Fibroblast of lung (primary cell): ENCODE measurements at regions not wholly inside any gene's neighbourhood (a gene's known extent, or its start where the extent isn't known, plus 50 kb on each side); places are given as distances from the start of the nearest gene placed in this dataset.

Experiments used
- DNase-seq, 2 donors: peaks; one replicate each; pipeline versions ENCODE4 v3.0.0 to v3.0.0-alpha.2; 2010; ENCODE audit warnings: low read depth in 2 of 2
- H2AFZ ChIP-seq: 2 replicates; pipeline ENCODE4 v1.5.1; 2012; ENCODE audit warnings: low read length, control low read depth, inconsistent platforms
- H3K27ac ChIP-seq: 2 replicates; pipeline ENCODE4 v1.5.1; 2011; ENCODE audit warnings: low read length, control low read depth; ENCODE audit not compliant: insufficient read depth
- H3K27me3 ChIP-seq: 2 replicates; pipeline ENCODE4 v1.5.1; 2011; ENCODE audit warnings: mild to moderate bottlenecking, low read length; ENCODE audit not compliant: control insufficient read depth, insufficient read depth
- H3K36me3 ChIP-seq: 2 replicates; pipeline ENCODE4 v1.5.1; 2011; ENCODE audit warnings: low read length; ENCODE audit not compliant: control insufficient read depth, insufficient read depth
- H3K4me1 ChIP-seq: 2 replicates; pipeline ENCODE4 v1.5.1; 2011; ENCODE audit warnings: low read length; ENCODE audit not compliant: control insufficient read depth, insufficient read depth; ENCODE audit errors: extremely low read depth
- H3K4me2 ChIP-seq: 2 replicates; pipeline ENCODE4 v1.5.1; 2011; ENCODE audit warnings: low read length, control low read depth; ENCODE audit not compliant: insufficient read depth; ENCODE audit errors: extremely low read depth
- H3K4me3 ChIP-seq, 4 experiments: fragments of 200-600 bp in 1 of 4; sonication (generic) in 1 of 4; replicated peaks in 1 of 4; 2 replicates each; pipeline ENCODE4 v1.5.1; 2011 to 2016; ENCODE audit warnings: low read length in 4 of 4, low read depth in 3 of 4, mild to moderate bottlenecking in 3 of 4, control low read depth in 2 of 4, inconsistent platforms in 1 of 4, mixed read lengths in 1 of 4; ENCODE audit not compliant: insufficient read depth in 1 of 4; ENCODE audit errors: control extremely low read depth in 1 of 4
- H3K79me2 ChIP-seq: 2 replicates; pipeline ENCODE4 v1.5.1; 2012; ENCODE audit warnings: mild to moderate bottlenecking, low read length, inconsistent platforms; ENCODE audit not compliant: control insufficient read depth, insufficient read depth
- H3K9ac ChIP-seq: 2 replicates; pipeline ENCODE4 v1.5.1; 2011; ENCODE audit warnings: mild to moderate bottlenecking, low read length, control low read depth; ENCODE audit not compliant: insufficient read depth
- H3K9me3 ChIP-seq: 2 replicates; pipeline ENCODE4 v1.5.1; 2012; ENCODE audit warnings: low read depth, low read length; ENCODE audit not compliant: control insufficient read depth, insufficient read depth
- H4K20me1 ChIP-seq: 2 replicates; pipeline ENCODE4 v1.5.1; 2011; ENCODE audit warnings: low read length; ENCODE audit not compliant: control insufficient read depth, insufficient read depth; ENCODE audit errors: extremely low read depth
- CTCF ChIP-seq, 2 donors: IDR thresholded peaks in 1 of 2; conservative IDR thresholded peaks in 1 of 2; 1 replicate in 1 of 2; 2 replicates in 1 of 2; pipeline ENCODE4 v1.5.1; 2011 to 2012; ENCODE audit warnings: low read length in 2 of 2, control low read depth in 1 of 2, inconsistent platforms in 1 of 2, low read depth in 1 of 2, mild to moderate bottlenecking in 1 of 2
- EZH2 ChIP-seq: IDR thresholded peaks from 2 replicates; pipeline ENCODE4 v1.5.1; 2012; ENCODE audit warnings: low read length, control low read depth, mild to moderate bottlenecking; ENCODE audit errors: missing control alignments

- H3K4me3 ChIP-seq: no peak overlapping the region
- no peak overlapping the region for H3K27ac ChIP-seq
- no peaks in the 10 kb centered on the region for H3K36me3 ChIP-seq
- no peak overlapping the region for H2AFZ ChIP-seq
- TF ChIP-seq CTCF (conservative IDR thresholded peaks at IDR 0.05 in 1 of 2, IDR thresholded peaks at IDR 0.05 in 1 of 2; ENCODE audit: low read depth in 1 of 2, low read length in 2 of 2) (no peak), EZH2 (no peak)
- H3K4me2 ChIP-seq: no peak overlapping the region
- no peaks in the 10 kb centered on the region for H3K4me1 ChIP-seq
- H3K27me3 ChIP-seq: no peaks in the 10 kb centered on the region
- no peaks in the 10 kb centered on the region for H3K9me3 ChIP-seq
- H4K20me1 ChIP-seq: no peaks in the 10 kb centered on the region
- no peak for DNase-seq
- H3K9ac ChIP-seq: no peak overlapping the region
- no peaks in the 10 kb centered on the region for H3K79me2 ChIP-seq
Observed at GRCh38 chr6:115634887-115635286, 425.8 kb downstream of the FRK start.

- Histone ChIP-seq H3K79me2 (no peaks in the 10 kb centered on the region), H3K27me3 (no peaks in the 10 kb centered on the region), H3K4me2 (no peak overlapping the region), H3K36me3 (no peaks in the 10 kb centered on the region), H3K4me3 (no peak overlapping the region), H3K9ac (no peak overlapping the region), H4K20me1 (no peaks in the 10 kb centered on the region), H3K27ac (no peak overlapping the region), H3K9me3 (no peaks in the 10 kb centered on the region), H2AFZ (no peak overlapping the region), H3K4me1 (no peaks in the 10 kb centered on the region)
- no peak for TF ChIP-seq EZH2
- TF ChIP-seq CTCF (conservative IDR thresholded peaks at IDR 0.05 in 1 of 2, IDR thresholded peaks at IDR 0.05 in 1 of 2; ENCODE audit: low read depth in 1 of 2, low read length in 2 of 2): no peak
- no peak for DNase-seq
Observed at GRCh38 chr6:115634131-115634530, 426.6 kb downstream of the FRK start.

- Histone ChIP-seq H3K9me3 (no peaks in the 10 kb centered on the region), H3K4me3 (no peak overlapping the region), H3K36me3 (no peaks in the 10 kb centered on the region), H3K4me1 (no peaks in the 10 kb centered on the region), H3K79me2 (no peaks in the 10 kb centered on the region), H3K27me3 (no peaks in the 10 kb centered on the region), H4K20me1 (no peaks in the 10 kb centered on the region), H3K9ac (no peak overlapping the region), H2AFZ (no peak overlapping the region), H3K4me2 (no peak overlapping the region), H3K27ac (no peak overlapping the region)
- TF ChIP-seq EZH2 (no peak), CTCF (conservative IDR thresholded peaks at IDR 0.05 in 1 of 2, IDR thresholded peaks at IDR 0.05 in 1 of 2; ENCODE audit: low read depth in 1 of 2, low read length in 2 of 2) (no peak)
- no peak for DNase-seq
Observed at GRCh38 chr6:115631028-115631427, 429.7 kb downstream of the FRK start.
